GM21526 (cell line): ENCODE measurements at regions not wholly inside any gene's neighbourhood (a gene's known extent, or its start where the extent isn't known, plus 50 kb on each side); places are given as distances from the start of the nearest gene placed in this dataset.
"Not testable (repeated sequence)": the region's sequence is repeated elsewhere in the genome, so short reads cannot be mapped to it uniquely, and the experiment has no call there.

Experiments
- ATAC-seq: cut with Tn5 transposase; IDR thresholded peaks from one replicate; pipeline ENCODE4 v1.9.1; 2021; ENCODE audit warnings: moderate library complexity; ENCODE audit not compliant: unreplicated experiment, low FRiP score

GRCh38 chr4:151559595-151559994 is 150.6 kb downstream of the FHIP1A start:
- ATAC-seq, result no peak

- ATAC-seq, result no peak
These were observed 152.7 kb downstream of the FHIP1A start for GRCh38 chr4:151561551-151562256.

DNA sequence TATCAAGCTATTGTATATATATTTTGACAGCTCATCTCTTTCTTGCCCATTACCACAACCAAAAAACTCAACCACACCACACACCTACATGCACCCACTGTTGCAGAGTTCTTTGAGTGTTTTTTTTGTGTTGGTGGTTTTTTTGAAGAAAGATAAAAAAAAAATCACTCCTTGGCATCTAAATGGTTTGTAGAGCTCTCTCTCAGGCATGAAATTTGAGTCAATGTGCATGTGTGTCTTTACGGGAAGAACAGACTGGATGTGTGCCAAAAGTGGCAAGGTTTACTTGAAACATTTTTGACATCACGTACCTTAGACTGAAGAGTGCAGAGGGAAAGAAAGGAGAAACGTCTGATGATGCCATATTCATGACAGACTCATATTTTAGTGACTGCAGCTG is 154.2 kb downstream of the FHIP1A start:
- ATAC-seq, result no peak

DNA sequence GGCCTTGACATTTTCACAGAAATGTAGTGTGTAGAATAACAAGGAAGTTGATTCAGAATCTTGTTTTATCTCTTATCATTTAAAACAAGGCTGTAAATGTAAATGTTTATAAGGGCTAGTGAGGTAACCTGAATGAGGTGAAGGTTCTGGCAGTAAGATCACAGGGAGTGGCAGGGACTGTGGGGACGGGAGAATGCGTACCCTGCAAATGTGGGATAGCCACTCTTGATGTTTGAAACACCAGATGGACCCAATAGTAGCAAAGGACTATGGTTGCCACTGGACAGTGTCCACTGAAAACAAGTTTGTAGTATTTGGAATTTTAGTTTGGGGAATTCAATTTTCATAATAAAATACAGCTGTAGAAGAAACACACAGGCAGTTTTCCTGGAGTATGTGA is 155.3 kb downstream of the FHIP1A start:
- ATAC-seq, result no peak

DNA sequence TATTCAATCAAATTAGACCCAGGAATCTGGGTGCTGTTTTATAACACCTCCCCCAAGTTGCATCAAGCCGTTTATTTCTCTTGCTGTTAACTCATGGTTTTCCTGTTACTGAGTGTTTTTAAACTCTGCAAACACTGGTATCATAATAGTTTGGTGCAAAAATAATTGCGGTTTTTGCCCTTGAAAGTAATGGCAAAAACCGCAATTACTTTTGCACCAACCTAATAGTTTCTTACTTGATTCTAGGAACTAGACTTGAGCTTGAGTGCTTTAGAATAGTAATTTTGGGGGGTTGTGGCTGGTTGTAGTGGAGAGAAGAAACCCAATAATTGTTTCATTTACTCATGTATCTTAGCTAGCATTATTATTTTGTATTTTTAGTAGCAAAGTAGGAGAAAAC is 156.6 kb downstream of the FHIP1A start:
- ATAC-seq, result no peak

- ATAC-seq, result no peak
These were observed 157.1 kb downstream of the FHIP1A start for GRCh38 chr4:151566053-151566452.

DNA sequence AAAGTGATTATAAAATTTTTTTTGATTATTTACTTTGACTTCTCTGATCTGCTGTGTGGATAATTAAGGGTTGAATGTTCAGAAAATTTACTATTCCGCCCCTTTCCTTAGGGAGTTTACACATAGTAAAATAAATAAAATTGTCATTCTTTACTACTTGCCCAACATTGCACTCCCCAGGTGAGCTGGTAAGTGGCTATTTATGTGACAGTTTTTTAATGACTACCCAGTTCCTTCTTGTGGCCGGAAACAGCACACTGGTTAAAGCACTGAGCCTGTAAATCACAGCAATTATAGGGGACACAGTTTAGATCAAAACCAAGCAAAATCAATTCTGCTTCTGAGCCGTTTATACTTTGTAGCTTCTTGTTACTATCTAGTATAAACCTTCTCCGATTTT is 158.1 kb downstream of the FHIP1A start:
- ATAC-seq, result peak; percentile 95

GRCh38 chr4:151568966-151569365 is 160.0 kb downstream of the FHIP1A start:
- no peak for ATAC-seq

DNA sequence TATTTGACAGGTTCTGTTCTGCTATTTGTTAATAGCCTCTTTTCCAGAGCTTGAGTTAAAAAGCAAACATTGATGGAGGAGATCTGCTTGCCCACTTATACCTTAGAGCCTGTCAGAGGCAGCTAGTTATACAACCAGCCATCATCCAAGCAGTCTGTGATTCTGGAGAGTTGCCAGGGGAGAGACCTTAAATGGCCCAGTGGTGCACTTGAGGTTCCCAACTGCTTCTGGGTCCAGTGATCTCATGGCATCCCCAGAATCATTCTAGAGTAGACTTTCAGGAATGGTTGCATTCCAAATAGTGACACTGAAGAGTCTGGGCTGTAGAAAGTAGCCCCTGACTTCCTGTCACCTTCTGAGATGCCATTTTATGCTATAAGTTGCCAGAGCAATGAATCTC is 160.7 kb downstream of the FHIP1A start:
- ATAC-seq, result no peak

DNA sequence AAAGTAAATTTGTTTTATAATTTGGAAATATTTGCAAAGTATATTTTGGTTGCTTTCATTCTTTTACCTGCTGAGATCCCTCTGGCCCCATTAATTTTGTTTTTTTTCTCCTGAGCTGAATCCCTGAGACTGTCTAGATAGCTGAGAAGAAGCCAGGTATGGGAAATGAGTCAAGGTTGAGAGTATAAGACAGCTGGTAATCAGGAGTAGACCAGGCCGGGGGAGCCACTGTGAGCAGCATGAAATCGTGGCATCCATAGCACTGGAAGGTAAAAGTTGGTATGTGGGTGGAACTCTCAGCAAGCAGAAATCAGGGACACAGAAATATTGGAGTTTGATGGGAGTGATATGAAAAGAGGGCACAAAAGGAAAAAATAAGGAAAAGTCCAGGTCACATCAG is 164.5 kb downstream of the FHIP1A start:
- no peak for ATAC-seq

- ATAC-seq, result no peak
These were observed 165.0 kb downstream of the FHIP1A start for GRCh38 chr4:151573945-151574344.

GRCh38 chr4:151574968-151575367 is 166.0 kb downstream of the FHIP1A start:
- ATAC-seq, result no peak

DNA sequence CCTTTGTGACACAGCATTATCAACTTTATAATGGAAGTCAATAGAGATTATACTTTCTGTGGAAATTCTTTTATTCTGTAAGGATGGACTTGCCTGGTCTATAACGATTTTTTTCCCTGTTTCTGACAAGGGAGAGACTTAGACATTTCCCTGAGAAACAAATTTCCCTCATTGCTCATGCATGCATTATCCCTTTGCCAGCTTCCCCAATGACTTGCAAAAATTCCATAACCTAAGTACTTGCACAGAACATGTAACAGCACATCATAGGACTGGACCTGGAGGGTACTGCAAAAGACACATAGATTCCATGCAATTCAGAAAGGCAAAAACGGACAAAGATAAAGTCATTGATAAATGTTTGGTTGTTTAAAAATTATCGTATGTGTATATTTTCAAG is 166.7 kb downstream of the FHIP1A start:
- no peak for ATAC-seq

- no peak for ATAC-seq
These were observed 167.7 kb downstream of the FHIP1A start for GRCh38 chr4:151576627-151577026.

GRCh38 chr4:151581570-151581969 is 172.6 kb downstream of the FHIP1A start:
- ATAC-seq, result no peak

GRCh38 chr4:151582098-151582497 is 173.1 kb downstream of the FHIP1A start:
- ATAC-seq, result no peak

DNA sequence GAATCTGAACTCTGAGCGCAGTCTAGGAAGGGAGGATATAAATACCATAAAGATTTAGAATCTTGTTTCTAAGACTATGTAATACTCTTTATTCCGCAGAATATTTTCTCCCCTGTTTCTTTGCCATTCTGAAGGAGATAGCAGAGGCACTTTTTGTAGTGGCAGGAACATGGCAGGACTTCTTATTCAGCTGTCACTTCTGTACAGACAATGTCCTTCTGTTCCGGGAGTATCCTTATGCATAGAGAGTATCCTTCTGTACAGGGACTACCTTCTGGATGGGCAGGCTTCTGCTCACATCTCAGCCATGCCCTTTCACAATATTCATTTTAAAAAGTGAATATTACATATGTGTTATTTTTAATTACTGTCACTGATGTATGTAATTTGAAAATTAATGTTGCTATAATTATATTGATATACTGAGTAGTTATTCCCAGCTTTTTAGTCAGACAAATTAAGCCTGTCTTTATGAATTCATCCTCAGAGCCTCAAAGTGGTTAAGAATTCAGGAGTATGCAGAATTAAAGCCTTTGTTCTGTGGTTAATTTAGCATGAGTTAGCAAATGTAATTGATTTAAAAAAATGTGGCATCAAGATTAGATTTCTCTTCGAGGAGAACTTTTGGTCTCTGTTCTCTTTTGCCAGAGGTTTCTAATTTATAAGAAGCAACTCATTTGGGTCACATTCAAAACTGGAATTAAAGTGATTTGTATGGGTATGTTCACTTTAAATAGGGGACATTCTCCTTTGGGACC is 174.4 kb downstream of the FHIP1A start:
- no peak for ATAC-seq

GRCh38 chr4:151584101-151584500 is 175.1 kb downstream of the FHIP1A start:
- no peak for ATAC-seq

GRCh38 chr4:151595629-151596028 is 165.2 kb downstream of the GATB start:
- not testable (repeated sequence) for ATAC-seq

DNA sequence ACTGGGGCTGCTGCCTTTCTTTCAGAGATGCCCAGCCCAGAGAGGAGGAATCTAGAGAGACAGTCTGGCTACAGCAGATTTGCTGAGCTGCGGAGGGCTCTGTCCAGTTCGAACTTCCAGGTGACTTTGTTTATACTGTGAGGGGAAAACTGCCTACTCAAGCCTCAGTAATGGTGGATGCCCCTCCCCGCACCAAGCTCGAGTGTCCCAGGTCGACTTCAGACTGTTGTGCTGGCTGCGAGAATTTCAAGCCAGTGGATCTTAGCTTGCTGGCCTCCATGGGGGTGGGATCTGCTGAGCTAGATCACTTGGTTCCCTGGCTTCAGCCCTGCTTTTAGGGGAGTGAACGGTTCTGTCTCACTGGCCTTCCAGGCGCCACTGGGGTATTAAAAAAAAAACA is 163.1 kb downstream of the GATB start:
- ATAC-seq, result not testable (repeated sequence)

DNA sequence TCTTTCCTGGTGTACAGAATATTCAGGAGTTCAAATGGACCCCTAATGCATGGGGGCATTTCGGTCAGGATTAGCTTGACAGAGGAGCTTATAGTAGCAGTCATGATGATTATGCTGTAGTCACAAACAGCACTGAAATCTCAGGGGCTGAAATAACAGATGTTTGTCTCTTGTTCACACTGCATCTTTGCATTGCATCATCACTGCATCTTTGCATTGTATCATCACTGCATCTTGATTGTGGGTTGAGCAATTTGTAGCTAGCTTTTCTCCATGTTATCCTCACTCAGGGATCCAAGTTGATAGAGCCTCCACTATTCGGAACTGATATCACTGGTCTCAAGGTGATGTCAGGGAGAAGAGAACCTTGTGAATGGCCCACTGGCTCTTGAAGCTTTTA is 160.9 kb downstream of the GATB start:
- no peak for ATAC-seq

DNA sequence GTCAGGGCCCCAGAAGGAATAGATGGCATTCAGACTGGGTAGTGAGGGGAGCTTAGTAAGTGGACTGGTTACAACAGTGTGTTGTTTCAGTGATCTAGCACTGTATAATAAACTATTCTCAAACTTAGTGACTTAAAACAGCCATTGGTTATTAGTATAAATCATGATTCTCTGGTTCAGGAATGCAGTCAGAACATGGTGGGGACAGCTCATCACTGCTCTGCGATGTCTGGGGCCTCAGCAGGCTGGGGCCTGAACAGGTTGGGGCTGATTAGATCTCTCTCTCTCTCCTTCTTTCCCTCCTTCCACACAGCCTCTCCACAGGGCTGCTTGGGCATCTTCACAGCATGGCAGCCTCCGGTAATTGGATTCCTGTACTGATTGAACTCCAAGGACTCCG is 160.4 kb downstream of the GATB start:
- ATAC-seq, result no peak
